ENCODE measurements at regions not wholly inside any gene's neighbourhood (a gene's known extent, or its start where the extent isn't known, plus 50 kb on each side); places are given as distances from the start of the nearest gene placed in this dataset.

DNA sequence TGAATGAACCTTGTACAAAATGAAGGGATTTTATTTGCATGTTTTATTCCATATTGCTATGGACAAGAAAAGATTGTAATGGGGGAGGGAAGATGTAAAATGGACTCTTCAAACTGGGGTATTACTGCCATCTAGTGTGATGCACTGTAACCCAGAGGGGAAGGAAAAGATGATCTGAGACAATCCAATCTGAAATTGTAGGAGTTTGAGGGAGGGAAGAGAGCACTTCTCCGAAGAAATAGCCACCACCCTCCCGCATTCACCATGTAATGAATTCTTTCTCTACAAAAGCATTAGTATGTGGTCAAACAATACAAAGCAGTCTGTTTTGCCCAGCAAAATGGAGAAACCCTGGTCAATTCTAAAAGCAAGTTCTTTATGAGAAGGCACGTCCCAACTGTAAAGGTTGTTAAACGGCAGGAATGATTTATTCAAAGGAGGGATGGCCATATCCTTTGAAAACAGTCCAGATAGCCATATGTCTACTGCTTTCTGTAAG lies 679.5 kb upstream of the NRSN1 start:
- intact Hi-C loops (cut with micrococcal nuclease) = no loop called here
- DNase-seq = no peak
- Histone ChIP-seq H3K4me3 (no peak overlapping the region), H3K4me1 (peaks cover 23% of the 10 kb centered on the region), H3K27ac (replicated peaks) (peak overlapping the region; percentile 74), H3K36me3 (no peaks in the 10 kb centered on the region), H3K9me3 (replicated peaks) (no peaks in the 10 kb centered on the region), H3K27me3 (ENCODE audit: low read depth) (no peaks in the 10 kb centered on the region)
- TF ChIP-seq CTCF (IDR thresholded peaks at IDR 0.05; ENCODE audit: borderline replicate concordance) = peak; percentile 69

DNA sequence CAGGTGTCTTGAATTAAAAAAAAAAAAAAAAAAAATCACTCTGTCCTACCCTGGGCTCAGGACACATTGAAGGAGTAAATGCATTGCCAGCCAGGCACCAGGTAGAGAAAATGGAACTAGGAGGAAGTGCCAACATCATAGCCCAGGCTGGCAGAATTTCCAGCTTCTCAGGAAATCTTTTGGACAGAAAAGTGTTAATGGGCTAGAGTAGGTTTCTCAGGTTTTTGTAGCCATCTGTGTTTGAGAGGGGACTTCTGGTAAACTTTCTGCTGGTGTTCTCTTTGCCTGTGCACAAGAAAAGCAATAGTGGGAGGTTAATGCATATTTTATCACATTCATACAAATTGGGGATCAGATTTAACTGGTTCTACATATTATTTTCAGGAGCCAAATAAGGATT lies 678.3 kb upstream of the NRSN1 start:
- no peaks in the 10 kb centered on the region for H3K36me3 ChIP-seq
- TF ChIP-seq CTCF (IDR thresholded peaks at IDR 0.05; ENCODE audit: borderline replicate concordance) = no peak
- H3K4me1 ChIP-seq = peaks cover 23% of the 10 kb centered on the region
- H3K27me3 ChIP-seq (ENCODE audit: low read depth) = no peaks in the 10 kb centered on the region
- no peaks in the 10 kb centered on the region for H3K9me3 ChIP-seq (replicated peaks)
- no peak overlapping the region for H3K27ac ChIP-seq (replicated peaks)
- intact Hi-C loops (cut with micrococcal nuclease) = no loop called here
- H3K4me3 ChIP-seq = no peak overlapping the region
- no peak for DNase-seq

- no peak for DNase-seq
- no peak for TF ChIP-seq CTCF (IDR thresholded peaks at IDR 0.05; ENCODE audit: borderline replicate concordance)
- Histone ChIP-seq H3K27me3 (ENCODE audit: low read depth) (no peaks in the 10 kb centered on the region), H3K4me3 (no peak overlapping the region), H3K36me3 (no peaks in the 10 kb centered on the region), H3K4me1 (peaks cover 23% of the 10 kb centered on the region), H3K27ac (replicated peaks) (no peak overlapping the region), H3K9me3 (replicated peaks) (no peaks in the 10 kb centered on the region)
- intact Hi-C loops (cut with micrococcal nuclease) = no loop called here
Measured at GRCh38 chr6:23448281-23448680, 677.7 kb upstream of the NRSN1 start.

GRCh38 chr6:23454080-23454976 lies 671.7 kb upstream of the NRSN1 start:
- H3K27ac ChIP-seq (replicated peaks) = no peak overlapping the region
- no peaks in the 10 kb centered on the region for H3K27me3 ChIP-seq (ENCODE audit: low read depth)
- H3K4me1 ChIP-seq = no peaks in the 10 kb centered on the region
- no peak for DNase-seq
- H3K4me3 ChIP-seq = no peak overlapping the region
- intact Hi-C loops (cut with micrococcal nuclease) = no loop called here
- no peaks in the 10 kb centered on the region for H3K9me3 ChIP-seq (replicated peaks)
- H3K36me3 ChIP-seq = no peaks in the 10 kb centered on the region
- no peak for TF ChIP-seq CTCF (IDR thresholded peaks at IDR 0.05; ENCODE audit: borderline replicate concordance)

GRCh38 chr6:23455754-23456153 lies 670.3 kb upstream of the NRSN1 start:
- Histone ChIP-seq H3K36me3 (no peaks in the 10 kb centered on the region), H3K27me3 (ENCODE audit: low read depth) (no peaks in the 10 kb centered on the region), H3K4me1 (no peaks in the 10 kb centered on the region), H3K27ac (replicated peaks) (no peak overlapping the region), H3K9me3 (replicated peaks) (no peaks in the 10 kb centered on the region), H3K4me3 (no peak overlapping the region)
- no peak for TF ChIP-seq CTCF (IDR thresholded peaks at IDR 0.05; ENCODE audit: borderline replicate concordance)
- no peak for DNase-seq
- intact Hi-C loops (cut with micrococcal nuclease) = no loop called here

Measured in left ventricle myocardium inferior (tissue), 1 donor.